ENCODE measurements at regions not wholly inside any gene's neighbourhood (a gene's known extent, or its start where the extent isn't known, plus 50 kb on each side); places are given as distances from the start of the nearest gene placed in this dataset.

- DNase-seq (ENCODE audit: low read depth in 1 of 2, low spot score in 1 of 2) = no peak
- no peak for TF ChIP-seq JUND (IDR thresholded peaks at IDR 0.05; ENCODE audit: low read depth)
Observed at GRCh38 chr20:22264917-22265316, 319.5 kb downstream of the FOXA2 start.

GRCh38 chr20:22260506-22260905 lies 323.9 kb downstream of the FOXA2 start:
- in situ Hi-C loops (cut with HindIII; ENCODE audit: low pct_unique_long_range_greater_than_20kb, low sequenced_read_pairs) = no loop called here
- DNase-seq (ENCODE audit: low read depth in 1 of 2, low spot score in 1 of 2) = no peak
- no peak for TF ChIP-seq JUND (IDR thresholded peaks at IDR 0.05; ENCODE audit: low read depth)

More at GRCh38 chr20:22264917-22265316, 319.5 kb downstream of the FOXA2 start:
- in situ Hi-C loops (cut with HindIII; ENCODE audit: low pct_unique_long_range_greater_than_20kb, low sequenced_read_pairs) = no loop called here

GRCh38 chr20:22257912-22258311 lies 326.5 kb downstream of the FOXA2 start:
- DNase-seq (ENCODE audit: low read depth in 1 of 2, low spot score in 1 of 2) = no peak
- in situ Hi-C loops (cut with HindIII; ENCODE audit: low pct_unique_long_range_greater_than_20kb, low sequenced_read_pairs) = no loop called here
- no peak for TF ChIP-seq JUND (IDR thresholded peaks at IDR 0.05; ENCODE audit: low read depth)

- TF ChIP-seq JUND (IDR thresholded peaks at IDR 0.05; ENCODE audit: low read depth) = no peak
- DNase-seq (ENCODE audit: low read depth in 1 of 2, low spot score in 1 of 2) = peak in 1 of 2 experiments; percentile 45
Observed at GRCh38 chr20:22248051-22248667, 336.2 kb downstream of the FOXA2 start.

GRCh38 chr20:22245139-22245538 lies 339.2 kb downstream of the FOXA2 start:
- in situ Hi-C loops (cut with HindIII; ENCODE audit: low pct_unique_long_range_greater_than_20kb, low sequenced_read_pairs) = no loop called here
- TF ChIP-seq JUND (IDR thresholded peaks at IDR 0.05; ENCODE audit: low read depth) = no peak
- DNase-seq (ENCODE audit: low read depth in 1 of 2, low spot score in 1 of 2) = no peak

More at GRCh38 chr20:22248051-22248667, 336.2 kb downstream of the FOXA2 start:
- in situ Hi-C loops (cut with HindIII; ENCODE audit: low pct_unique_long_range_greater_than_20kb, low sequenced_read_pairs) = no loop called here

- no peak for TF ChIP-seq JUND (IDR thresholded peaks at IDR 0.05; ENCODE audit: low read depth)
- no peak for DNase-seq (ENCODE audit: low read depth in 1 of 2, low spot score in 1 of 2)
- in situ Hi-C loops (cut with HindIII; ENCODE audit: low pct_unique_long_range_greater_than_20kb, low sequenced_read_pairs) = no loop called here
Observed at GRCh38 chr20:22243067-22243466, 341.3 kb downstream of the FOXA2 start.

GRCh38 chr20:22241609-22242008 lies 342.8 kb downstream of the FOXA2 start:
- no peak for DNase-seq (ENCODE audit: low read depth in 1 of 2, low spot score in 1 of 2)
- in situ Hi-C loops (cut with HindIII; ENCODE audit: low pct_unique_long_range_greater_than_20kb, low sequenced_read_pairs) = no loop called here
- no peak for TF ChIP-seq JUND (IDR thresholded peaks at IDR 0.05; ENCODE audit: low read depth)

- DNase-seq (ENCODE audit: low read depth in 1 of 2, low spot score in 1 of 2) = no peak
- in situ Hi-C loops (cut with HindIII; ENCODE audit: low pct_unique_long_range_greater_than_20kb, low sequenced_read_pairs) = no loop called here
- TF ChIP-seq JUND (IDR thresholded peaks at IDR 0.05; ENCODE audit: low read depth) = no peak
Observed at GRCh38 chr20:22232923-22233322, 351.4 kb downstream of the FOXA2 start.

- in situ Hi-C loops (cut with HindIII; ENCODE audit: low pct_unique_long_range_greater_than_20kb, low sequenced_read_pairs) = no loop called here
- DNase-seq (ENCODE audit: low read depth in 1 of 2, low spot score in 1 of 2) = no peak
- TF ChIP-seq JUND (IDR thresholded peaks at IDR 0.05; ENCODE audit: low read depth) = no peak
Observed at GRCh38 chr20:22232473-22232872, 351.9 kb downstream of the FOXA2 start.

GRCh38 chr20:22226849-22227700 lies 357.3 kb downstream of the FOXA2 start:
- DNase-seq (ENCODE audit: low read depth in 1 of 2, low spot score in 1 of 2) = no peak
- in situ Hi-C loops (cut with HindIII; ENCODE audit: low pct_unique_long_range_greater_than_20kb, low sequenced_read_pairs) = no loop called here
- no peak for TF ChIP-seq JUND (IDR thresholded peaks at IDR 0.05; ENCODE audit: low read depth)

- in situ Hi-C loops (cut with HindIII; ENCODE audit: low pct_unique_long_range_greater_than_20kb, low sequenced_read_pairs) = no loop called here
- peak in 1 of 2 experiments; percentile 27 for DNase-seq (ENCODE audit: low read depth in 1 of 2, low spot score in 1 of 2)
Observed at GRCh38 chr20:22223236-22223635, 361.1 kb downstream of the FOXA2 start.

GRCh38 chr20:22217712-22218352 lies 366.5 kb downstream of the FOXA2 start:
- no peak for DNase-seq (ENCODE audit: low read depth in 1 of 2, low spot score in 1 of 2)
- in situ Hi-C loops (cut with HindIII; ENCODE audit: low pct_unique_long_range_greater_than_20kb, low sequenced_read_pairs) = no loop called here
- TF ChIP-seq JUND (IDR thresholded peaks at IDR 0.05; ENCODE audit: low read depth) = no peak

More at GRCh38 chr20:22223236-22223635, 361.1 kb downstream of the FOXA2 start:
- TF ChIP-seq JUND (IDR thresholded peaks at IDR 0.05; ENCODE audit: low read depth) = no peak

GRCh38 chr20:22216984-22217383 lies 367.4 kb downstream of the FOXA2 start:
- in situ Hi-C loops (cut with HindIII; ENCODE audit: low pct_unique_long_range_greater_than_20kb, low sequenced_read_pairs) = no loop called here
- TF ChIP-seq JUND (IDR thresholded peaks at IDR 0.05; ENCODE audit: low read depth) = no peak
- DNase-seq (ENCODE audit: low read depth in 1 of 2, low spot score in 1 of 2) = no peak
